Caco-2 (cell line): ENCODE measurements at regions not wholly inside any gene's neighbourhood (a gene's known extent, or its start where the extent isn't known, plus 50 kb on each side); places are given as distances from the start of the nearest gene placed in this dataset.

Experiments used
- BruUV-seq: library from RNA; stranded (reverse); fragments of 400-500 nt; replicated peaks from 2 replicates; lab custom pipeline; 2021; lab: Mats Ljungman, UMichigan
- CTCF ChIA-PET: fragments of 300-600 bp; sonication (Branson Sonifier 250); formaldehyde crosslinking; loops from one replicate; lab custom pipeline; 2022; ENCODE audit warnings: antibody characterized with exemption; lab: Charles Lee
- POLR2A ChIA-PET: fragments of 300-600 bp; sonication (Branson Sonifier 250); formaldehyde crosslinking; loops from one replicate; lab custom pipeline; 2022; ENCODE audit warnings: antibody characterized with exemption; lab: Charles Lee
- DNase-seq, 2 experiments: peaks; one replicate each; pipeline versions ENCODE4 v3.0.0 to v3.0.0-alpha.2; 2020 to 2022
- H3K27me3 ChIP-seq: replicated peaks from 2 replicates; pipeline ENCODE4 v1.6.0; 2011; ENCODE audit warnings: low read length; ENCODE audit not compliant: control insufficient read depth, insufficient read depth
- H3K36me3 ChIP-seq: 2 replicates; pipeline ENCODE4 v1.5.1; 2011; ENCODE audit warnings: low read length; ENCODE audit not compliant: control insufficient read depth, insufficient read depth
- H3K4me1 ChIP-seq: fragments of 250-450 bp; sonication (Bioruptor Pico); 2 replicates; pipeline ENCODE4 v1.5.1; 2020; ENCODE audit warnings: mild to moderate bottlenecking
- H3K4me3 ChIP-seq: 2 replicates; pipeline ENCODE4 v1.5.1; 2011; ENCODE audit warnings: low read depth, mild to moderate bottlenecking, control low read depth, low read length
- H3K9me3 ChIP-seq: fragments of 250-450 bp; sonication (Bioruptor Pico); 2 replicates; pipeline ENCODE4 v1.5.1; 2020; ENCODE audit warnings: mild to moderate bottlenecking, moderate library complexity
- H3K27ac Mint-ChIP-seq: one replicate; pipeline ENCODE4 v1.8.0; 2022; ENCODE audit warnings: mixed read lengths; ENCODE audit not compliant: unreplicated experiment
- H3K27me3 Mint-ChIP-seq: one replicate; pipeline ENCODE4 v1.8.0; 2022; ENCODE audit warnings: mixed read lengths; ENCODE audit not compliant: insufficient read depth, unreplicated experiment
- H3K36me3 Mint-ChIP-seq: one replicate; pipeline ENCODE4 v1.8.0; 2022; ENCODE audit warnings: mild to moderate bottlenecking, mixed read lengths; ENCODE audit not compliant: insufficient read depth, unreplicated experiment
- H3K4me1 Mint-ChIP-seq: one replicate; pipeline ENCODE4 v1.8.0; 2022; ENCODE audit warnings: low read depth, mixed read lengths; ENCODE audit not compliant: unreplicated experiment
- H3K4me3 Mint-ChIP-seq: one replicate; pipeline ENCODE4 v1.8.0; 2022; ENCODE audit warnings: mild to moderate bottlenecking, moderate library complexity, mixed read lengths; ENCODE audit not compliant: unreplicated experiment
- H3K9me3 Mint-ChIP-seq: one replicate; pipeline ENCODE4 v1.8.0; 2022; ENCODE audit warnings: mixed read lengths; ENCODE audit not compliant: unreplicated experiment
- intact Hi-C: fragments of 100-400 bp; cut with micrococcal nuclease; formaldehyde crosslinking; loops from one replicate; pipeline ENCODE4 v1.10.0; 2022; ENCODE audit not compliant: unreplicated experiment
- TF ChIP-seq, protein P1 (sequence below), 2 experiments: fragments of 200-600 bp in 1 of 2; IDR thresholded peaks; 1 replicate in 1 of 2; 2 replicates in 1 of 2; pipeline versions ENCODE4 v1.5.1 to v1.8.0; 2011 to 2022; ENCODE audit warnings: antibody characterized with exemption in 1 of 2, control low read depth in 1 of 2, inconsistent platforms in 1 of 2, low read depth in 1 of 2, low read length in 1 of 2, mild to moderate bottlenecking in 1 of 2, moderate library complexity in 1 of 2; ENCODE audit not compliant: insufficient read depth in 1 of 2, severe bottlenecking in 1 of 2, unreplicated experiment in 1 of 2

DNA sequence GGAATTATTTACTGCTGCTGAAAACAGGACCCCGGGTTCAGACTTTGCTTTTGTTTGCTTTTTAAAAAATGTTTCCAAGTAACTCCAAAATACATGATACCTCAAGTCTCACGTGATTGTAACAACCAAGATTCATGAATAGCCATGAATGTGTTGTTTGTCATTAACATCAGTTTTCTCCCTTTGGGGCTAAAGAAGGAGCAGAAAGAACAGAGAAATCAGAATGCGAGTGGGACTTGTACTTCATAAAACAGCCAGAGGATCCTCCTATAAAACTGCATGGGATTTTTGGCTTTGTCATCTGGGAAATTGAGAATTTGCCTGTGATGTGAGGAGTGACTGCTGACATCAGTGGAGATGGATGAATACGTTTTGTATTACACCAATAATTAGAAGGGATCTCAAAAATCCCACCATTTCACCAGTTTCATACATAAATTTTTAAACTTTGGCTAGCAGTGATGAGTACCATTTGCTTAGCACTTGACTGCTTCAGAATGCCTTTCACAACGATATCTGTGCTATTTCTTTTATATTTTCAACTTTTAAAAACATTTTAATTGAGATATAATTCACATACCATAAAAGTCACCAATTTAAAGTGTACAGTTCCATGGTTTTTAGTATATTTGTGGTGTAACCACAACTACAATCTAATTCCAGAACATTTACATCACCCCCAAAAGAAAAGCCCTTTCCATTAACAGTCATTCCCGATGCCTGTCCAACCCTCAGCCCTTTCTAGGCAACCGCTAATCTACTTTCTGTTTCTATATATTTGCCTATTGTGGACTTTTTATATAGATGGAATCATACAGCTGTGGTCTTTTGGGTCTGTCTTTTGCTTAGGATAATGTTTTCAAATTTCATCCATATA is 126.9 kb upstream of the ANKRD55 start:
- no peak overlapping the region for H3K4me3 ChIP-seq
- peaks cover 31% of the 10 kb centered on the region for H3K36me3 Mint-ChIP-seq

DNA sequence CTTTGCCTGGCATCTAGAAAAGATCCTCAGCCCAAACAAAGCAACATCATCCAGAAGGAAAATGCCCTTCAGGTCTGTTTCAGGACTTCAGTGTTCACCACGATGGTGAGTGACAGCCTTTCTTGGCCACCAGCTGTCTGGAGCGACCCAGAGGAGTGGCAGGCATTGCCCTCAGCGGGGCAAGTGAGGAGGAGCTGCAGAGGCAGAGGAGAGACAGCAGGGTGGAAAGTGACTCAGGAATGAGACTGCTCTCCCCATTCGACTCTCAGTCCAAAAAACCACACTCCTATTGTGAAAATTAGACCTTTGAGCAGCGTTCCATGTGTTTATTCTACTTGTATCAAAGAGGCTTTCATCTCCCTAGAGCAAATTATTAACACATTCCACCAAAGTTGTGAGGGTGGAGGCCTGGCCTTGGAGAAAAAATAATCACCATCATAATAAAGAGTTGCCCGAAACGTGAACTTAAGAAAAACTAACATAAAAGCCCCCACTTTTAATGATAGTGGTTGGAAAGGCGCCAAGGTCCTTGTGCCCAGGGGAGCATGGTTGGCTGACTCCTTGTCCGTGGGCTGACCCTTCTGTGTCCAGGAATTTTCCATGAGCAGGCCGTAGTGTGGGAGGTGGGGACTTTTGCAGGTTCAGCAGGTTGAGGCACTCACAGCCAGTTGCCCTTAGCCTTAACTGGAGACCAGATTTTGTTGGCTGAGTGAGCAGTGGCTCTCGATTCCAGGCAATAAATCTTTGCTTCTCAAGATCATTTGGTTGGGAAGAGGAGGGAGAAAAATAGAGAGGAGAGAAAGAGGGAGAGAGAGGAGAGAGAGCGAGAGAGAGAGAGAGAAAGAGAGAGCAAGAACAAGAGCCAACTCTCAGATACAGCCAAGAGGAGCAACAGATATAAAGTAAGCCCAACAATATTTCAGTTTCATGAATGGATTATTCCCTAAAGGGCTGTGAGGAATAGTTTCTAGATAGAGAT is 125.9 kb upstream of the ANKRD55 start:
- peaks cover 31% of the 10 kb centered on the region for H3K36me3 Mint-ChIP-seq
- peak; percentile 91 to 96 for DNase-seq
- Histone ChIP-seq H3K9me3 (peaks cover 6% of the 10 kb centered on the region; the same call in 1 of the 2 replicates), H3K36me3 (no peaks in the 10 kb centered on the region), H3K4me1 (peaks cover 61% of the 10 kb centered on the region), H3K27me3 (no peaks in the 10 kb centered on the region), H3K4me3 (no peak overlapping the region)
- H3K4me1 Mint-ChIP-seq, result peaks cover 50% of the 10 kb centered on the region
- H3K4me3 Mint-ChIP-seq, result peak overlapping the region; percentile 68
- H3K9me3 Mint-ChIP-seq, result peaks cover 14% of the 10 kb centered on the region
- TF ChIP-seq, protein P1, sequence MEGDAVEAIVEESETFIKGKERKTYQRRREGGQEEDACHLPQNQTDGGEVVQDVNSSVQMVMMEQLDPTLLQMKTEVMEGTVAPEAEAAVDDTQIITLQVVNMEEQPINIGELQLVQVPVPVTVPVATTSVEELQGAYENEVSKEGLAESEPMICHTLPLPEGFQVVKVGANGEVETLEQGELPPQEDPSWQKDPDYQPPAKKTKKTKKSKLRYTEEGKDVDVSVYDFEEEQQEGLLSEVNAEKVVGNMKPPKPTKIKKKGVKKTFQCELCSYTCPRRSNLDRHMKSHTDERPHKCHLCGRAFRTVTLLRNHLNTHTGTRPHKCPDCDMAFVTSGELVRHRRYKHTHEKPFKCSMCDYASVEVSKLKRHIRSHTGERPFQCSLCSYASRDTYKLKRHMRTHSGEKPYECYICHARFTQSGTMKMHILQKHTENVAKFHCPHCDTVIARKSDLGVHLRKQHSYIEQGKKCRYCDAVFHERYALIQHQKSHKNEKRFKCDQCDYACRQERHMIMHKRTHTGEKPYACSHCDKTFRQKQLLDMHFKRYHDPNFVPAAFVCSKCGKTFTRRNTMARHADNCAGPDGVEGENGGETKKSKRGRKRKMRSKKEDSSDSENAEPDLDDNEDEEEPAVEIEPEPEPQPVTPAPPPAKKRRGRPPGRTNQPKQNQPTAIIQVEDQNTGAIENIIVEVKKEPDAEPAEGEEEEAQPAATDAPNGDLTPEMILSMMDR (IDR thresholded peaks at IDR 0.05; ENCODE audit: insufficient read depth in 1 of 2, low read depth in 1 of 2, low read length in 1 of 2, severe bottlenecking in 1 of 2, unreplicated experiment in 1 of 2), result no peak
- H3K27me3 Mint-ChIP-seq, result no peaks in the 10 kb centered on the region
- intact Hi-C loops, result loop anchor here (1.0 to 5.0 kb wide), 6 partner anchors 17 to 478 kb away; partner anchors contain the start of gene MAP3K1
- BruUV-seq, result no TSS peak
- CTCF ChIA-PET, result interaction anchor here (0.6 to 1.1 kb wide), 3 partner anchors 88 to 845 kb away, joined by 3 to 5 read pairs (median 4); no protein-coding TSS in a partner anchor
- POLR2A ChIA-PET, result interaction anchor here (0.6 to 3.6 kb wide), 2 partner anchors 88 to 121 kb away, joined by 5 to 9 read pairs; no protein-coding TSS in a partner anchor
- peak overlapping the region; percentile 85 for H3K27ac Mint-ChIP-seq

More for the DNA sequence above, 126.9 kb upstream of the ANKRD55 start:
- Mint-ChIP-seq H3K4me3 (peak overlapping the region; percentile 68), H3K9me3 (peaks cover 20% of the 10 kb centered on the region), H3K4me1 (peaks cover 43% of the 10 kb centered on the region), H3K27me3 (no peaks in the 10 kb centered on the region), H3K27ac (peak overlapping the region; percentile 85)
- intact Hi-C loops, result loop anchor here (1.0 to 5.0 kb wide), 4 partner anchors 16 to 477 kb away; no protein-coding TSS in a partner anchor
- no peak for DNase-seq
- ChIA-PET POLR2A (no interaction called here), CTCF (no interaction called here)
- TF ChIP-seq, protein P1 (IDR thresholded peaks at IDR 0.05; ENCODE audit: insufficient read depth in 1 of 2, low read depth in 1 of 2, low read length in 1 of 2, severe bottlenecking in 1 of 2, unreplicated experiment in 1 of 2), result no peak
- H3K9me3 ChIP-seq, result peaks cover 6% of the 10 kb centered on the region; the same call in 1 of the 2 replicates
- peaks cover 50% of the 10 kb centered on the region for H3K4me1 ChIP-seq
- no peaks in the 10 kb centered on the region for H3K36me3 ChIP-seq
- H3K27me3 ChIP-seq, result no peaks in the 10 kb centered on the region
- TSS peak; percentile 30 for BruUV-seq
